ENCODE measurements at regions not wholly inside any gene's neighbourhood (a gene's known extent, or its start where the extent isn't known, plus 50 kb on each side); places are given as distances from the start of the nearest gene placed in this dataset.

- Mint-ChIP-seq H3K27ac (no peak overlapping the region), H3K4me3 (no peak overlapping the region), H3K4me1 (no peaks in the 10 kb centered on the region), H3K27me3 (ENCODE audit: low read depth) (no peaks in the 10 kb centered on the region), H3K9me3 (no peaks in the 10 kb centered on the region), H3K36me3 (ENCODE audit: insufficient read depth in 1 of 3, low read depth in 3 of 3) (no peaks in the 10 kb centered on the region; a peak in 1 of 7 replicates)
- Histone ChIP-seq H3K4ac (ENCODE audit: low read depth, low read length) (no peak overlapping the region), H2BK20ac (ENCODE audit: low read depth, low read length, poor library complexity, severe bottlenecking) (no peak overlapping the region), H3K9me3 (ENCODE audit: control insufficient read depth, low read depth, low read length) (no peaks in the 10 kb centered on the region), H2AFZ (ENCODE audit: low read length) (no peak overlapping the region), H3K56ac (ENCODE audit: insufficient read length, low read depth, low read length) (no peak overlapping the region), H3K18ac (ENCODE audit: insufficient read length, low read depth, low read length) (no peak overlapping the region), H3K4me1 (ENCODE audit: insufficient read depth, low read length) (no peaks in the 10 kb centered on the region), H3K23ac (ENCODE audit: insufficient read length, low read depth, low read length) (no peak overlapping the region), H3K9ac (ENCODE audit: extremely low read depth, insufficient read length, low read length) (no peak overlapping the region), H4K5ac (ENCODE audit: insufficient read length, low read depth, low read length) (no peak overlapping the region), H3K79me2 (ENCODE audit: insufficient read depth, low read length) (no peaks in the 10 kb centered on the region), H3T11ph (ENCODE audit: low read length) (no peak overlapping the region), H2BK12ac (ENCODE audit: insufficient read length, low read depth, low read length) (no peak overlapping the region), H3K14ac (ENCODE audit: insufficient read depth, low read length) (no peak overlapping the region), H3K4me2 (ENCODE audit: insufficient read depth, insufficient read length, low read length) (no peak overlapping the region), H4K8ac (replicated peaks; ENCODE audit: insufficient read length, low read depth, low read length) (no peak overlapping the region), H3K23me2 (ENCODE audit: insufficient read length, low read depth, low read length, poor library complexity, severe bottlenecking) (no peaks in the 10 kb centered on the region), H2BK5ac (ENCODE audit: insufficient read length, low read length) (no peak overlapping the region), H4K91ac (ENCODE audit: insufficient read length, low read depth, low read length) (no peak overlapping the region), H3K27me3 (ENCODE audit: insufficient read depth, low read length) (no peaks in the 10 kb centered on the region), H3K79me1 (ENCODE audit: insufficient read depth, low read depth, low read length, poor library complexity, severe bottlenecking) (no peaks in the 10 kb centered on the region), H4K20me1 (ENCODE audit: control insufficient read depth, insufficient read depth, insufficient read length) (no peaks in the 10 kb centered on the region), H2BK15ac (ENCODE audit: low read depth, low read length) (no peak overlapping the region), H2BK120ac (ENCODE audit: low read depth, low read length, poor library complexity, severe bottlenecking) (no peak overlapping the region), H3K27ac (ENCODE audit: insufficient read length, low read depth, low read length) (no peak overlapping the region), H2AK5ac (ENCODE audit: insufficient read length, low read length) (no peak overlapping the region)
- DNase-seq, result no peak
- no CpG with 5 or more reads among the region's 3 CpGs for WGBS (ENCODE audit: extremely low coverage, insufficient read length, low lambda C conversion rate)
- no peak for TF ChIP-seq CTCF (conservative IDR thresholded peaks at IDR 0.05)
These were observed 538.4 kb downstream of the FAM181B start for GRCh38 chr11:82195283-82195682.

All from H9 (cell line).